ENCODE measurements at regions not wholly inside any gene's neighbourhood (a gene's known extent, or its start where the extent isn't known, plus 50 kb on each side); places are given as distances from the start of the nearest gene placed in this dataset.

DNA sequence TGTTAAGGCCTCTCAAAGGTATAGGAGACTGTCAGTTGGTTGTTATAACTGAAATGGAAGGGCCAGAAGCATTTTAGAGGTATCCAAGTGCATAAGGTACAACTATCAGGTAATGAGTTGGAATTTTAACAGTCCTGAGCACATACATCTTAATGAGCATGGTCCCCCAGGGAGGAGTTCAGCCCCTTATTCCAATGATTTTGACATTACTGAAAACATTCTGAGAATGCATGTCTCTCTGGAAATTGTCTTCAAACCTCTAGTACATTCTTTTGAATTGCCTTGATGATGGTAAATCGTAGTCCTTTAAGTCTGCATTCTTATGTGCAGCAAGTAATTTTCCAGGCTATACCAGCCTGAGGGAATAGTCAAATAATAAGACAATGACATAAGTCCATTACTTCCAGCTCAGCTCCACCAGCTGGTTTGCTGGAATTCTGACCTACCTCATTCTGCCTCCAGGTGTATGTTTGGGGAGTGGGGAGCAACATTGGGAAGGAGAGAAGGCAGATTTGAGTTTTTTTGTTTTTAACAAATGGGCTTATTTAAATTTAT lies 239.2 kb downstream of the MSRB3 start:
- DNase-seq (ENCODE audit: low read depth) = no peak

DNA sequence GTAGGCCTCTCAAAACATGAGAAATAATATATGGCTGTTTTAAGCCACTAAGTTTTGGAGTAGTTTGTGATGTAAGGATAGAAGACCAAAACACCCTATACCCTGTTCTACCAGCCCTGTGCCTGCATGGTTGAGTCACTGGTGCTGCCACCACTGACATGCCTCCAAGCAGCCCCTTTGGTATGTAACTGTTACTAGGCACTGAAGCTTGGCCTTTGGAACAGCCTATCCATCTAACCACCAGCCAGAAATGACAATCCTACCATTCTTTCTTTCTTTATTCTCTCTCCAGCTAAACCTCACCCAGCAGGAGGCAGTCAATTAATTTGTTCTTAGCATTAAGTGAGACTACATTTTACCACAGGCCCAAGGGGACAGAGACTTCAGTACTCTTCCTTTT lies 240.3 kb downstream of the MSRB3 start:
- DNase-seq (ENCODE audit: low read depth) = peak; percentile 37

DNA sequence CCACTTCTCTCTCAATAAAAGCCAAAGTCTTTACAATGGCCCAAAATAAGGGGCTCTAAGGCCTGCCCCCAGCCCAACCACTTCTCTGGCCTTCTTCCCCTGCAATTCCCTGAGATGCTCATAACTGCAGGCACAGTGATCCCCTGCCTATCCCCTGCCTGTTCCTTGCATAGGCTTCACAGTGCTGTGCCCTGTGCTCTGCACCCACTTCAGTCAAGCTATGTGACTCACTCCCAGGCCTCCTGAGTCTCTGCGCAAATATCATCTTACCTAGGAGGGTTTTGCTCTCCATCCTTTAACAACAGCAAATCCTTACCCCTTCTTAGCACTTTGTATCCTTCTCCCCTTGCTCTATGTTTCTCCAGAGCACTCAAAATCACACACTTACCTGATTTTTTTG lies 242.2 kb downstream of the MSRB3 start:
- no peak for DNase-seq (ENCODE audit: low read depth)

DNA sequence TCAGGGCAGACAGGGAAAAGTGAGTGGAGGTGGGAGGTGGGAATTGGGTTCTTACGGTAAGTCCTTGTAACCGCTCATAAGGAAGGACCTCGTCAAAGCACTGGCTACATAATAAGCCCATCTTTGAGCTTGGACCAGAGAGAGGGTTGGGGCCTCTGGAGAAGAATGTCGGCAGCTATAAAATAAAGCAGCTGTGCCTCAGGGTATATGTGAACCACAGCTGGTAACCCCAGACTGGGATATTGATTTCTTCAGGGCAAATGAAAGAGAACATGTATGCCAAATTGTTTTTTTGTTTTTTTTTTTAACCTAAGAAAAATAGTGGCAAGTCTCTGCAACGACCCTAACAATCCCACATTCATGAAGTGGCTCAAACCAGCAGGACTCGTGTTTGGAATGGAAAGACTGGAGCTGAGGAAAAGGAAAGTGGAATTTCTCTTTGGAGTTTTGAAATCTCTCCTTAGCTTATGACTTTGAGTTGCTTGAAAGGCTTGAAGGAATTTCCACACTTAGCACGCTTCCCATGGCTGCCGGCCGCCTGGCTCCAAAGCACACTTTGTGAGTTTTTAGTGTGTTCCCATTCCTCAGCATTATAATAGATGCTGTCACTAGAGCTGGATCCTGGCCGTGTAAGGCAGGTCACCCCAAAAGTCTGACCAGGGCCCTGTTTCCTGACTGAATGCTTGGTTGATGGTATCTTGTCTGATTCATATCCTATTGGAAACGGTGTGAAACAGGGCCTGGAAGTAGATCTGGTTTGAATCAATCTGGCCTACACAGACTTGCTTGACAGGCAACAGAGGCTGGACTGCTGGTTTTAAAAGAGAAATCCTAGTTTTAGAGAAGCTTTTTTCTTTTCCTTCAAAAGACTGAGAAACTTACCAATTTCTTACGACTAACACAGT lies 244.7 kb downstream of the MSRB3 start:
- peak; percentile 86 for DNase-seq (ENCODE audit: low read depth)

DNA sequence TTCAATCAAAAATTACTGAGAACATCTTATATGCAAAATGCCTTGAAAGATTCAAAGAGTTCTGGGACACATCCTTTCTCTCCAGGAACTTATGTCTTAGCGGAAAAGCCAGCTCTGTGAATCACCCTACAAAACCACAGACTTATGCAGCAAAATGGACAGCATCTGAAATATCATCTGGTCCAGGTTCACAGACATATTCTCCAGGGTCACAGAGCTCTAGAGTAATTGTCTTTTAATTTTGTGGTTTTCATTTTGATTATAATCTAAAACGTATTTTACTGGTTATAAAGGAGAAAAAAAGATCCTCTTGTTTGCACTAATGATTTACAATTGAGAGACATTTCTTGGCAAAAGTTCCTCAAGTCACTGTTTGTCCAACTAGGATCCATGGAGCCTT lies 246.2 kb downstream of the MSRB3 start:
- DNase-seq (ENCODE audit: low read depth) = peak; percentile 94

DNA sequence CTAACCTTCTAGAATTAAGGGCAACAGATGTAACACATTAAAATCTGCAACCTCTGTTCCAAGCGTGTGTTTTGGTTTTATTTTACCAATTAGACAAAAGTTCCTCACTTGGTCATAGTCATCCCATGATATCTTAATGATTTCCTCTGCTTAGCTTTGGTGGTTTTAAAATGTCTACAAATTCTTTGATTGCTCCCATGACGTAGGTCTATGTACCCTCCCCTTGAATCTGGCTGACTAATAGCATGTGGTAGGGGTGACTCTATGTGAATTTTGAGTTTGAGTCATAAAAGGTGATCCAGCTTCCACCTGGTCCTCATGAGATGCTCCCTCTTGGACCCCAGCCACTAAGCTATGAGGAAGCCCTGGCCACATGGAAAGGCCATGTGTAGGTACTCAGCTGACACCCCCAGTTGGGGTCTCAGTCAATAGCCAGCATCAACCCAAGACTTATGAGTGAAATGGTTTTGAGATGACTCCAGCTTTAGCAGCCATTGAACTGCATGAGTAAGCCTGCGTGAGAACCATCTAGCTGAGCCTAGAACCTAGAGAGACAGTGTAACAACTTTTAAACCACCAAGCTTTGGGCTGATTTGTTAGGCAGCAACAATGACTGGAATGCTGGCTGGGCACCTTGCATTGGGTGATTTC lies 247.1 kb downstream of the MSRB3 start:
- DNase-seq (ENCODE audit: low read depth) = peak; percentile 99

DNA sequence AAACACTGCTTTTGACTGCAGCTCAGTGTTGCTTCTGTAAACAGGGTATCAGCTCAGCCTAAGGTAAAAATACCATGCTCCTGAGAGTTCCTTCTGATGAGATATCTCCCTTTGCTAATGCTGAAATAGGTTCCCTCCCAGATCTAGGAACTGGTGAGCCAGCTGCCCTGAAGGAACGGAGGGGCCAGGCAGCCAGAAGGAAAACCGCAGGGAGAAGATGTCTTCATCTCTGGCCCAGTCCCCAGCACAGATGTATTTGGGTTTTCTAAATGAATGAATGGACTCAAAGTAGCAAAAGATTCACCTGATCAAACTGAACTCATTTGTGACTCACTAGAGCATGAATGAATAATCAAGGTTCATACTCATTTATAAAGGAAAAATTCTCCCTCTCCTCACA lies 247.8 kb downstream of the MSRB3 start:
- peak; percentile 88 for DNase-seq (ENCODE audit: low read depth)

DNA sequence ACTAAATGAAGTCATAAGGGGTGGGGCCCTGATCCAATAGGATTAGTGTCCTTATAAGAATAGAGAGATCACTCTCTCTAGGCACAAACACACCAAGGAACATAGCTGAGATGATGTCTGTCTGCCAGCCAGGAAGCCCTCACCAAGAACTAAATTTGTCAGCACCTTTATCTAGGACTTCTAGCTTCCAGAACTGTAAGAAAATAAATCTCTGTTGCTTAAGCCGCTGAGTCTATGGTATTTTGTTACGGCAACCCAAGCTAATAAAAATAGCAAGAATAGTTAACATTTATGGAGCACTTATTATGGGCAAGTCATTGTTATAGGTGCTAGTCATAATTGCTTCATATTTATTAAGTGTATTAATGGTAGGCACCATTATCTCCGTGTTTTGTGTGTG lies 249.6 kb downstream of the MSRB3 start:
- no peak for DNase-seq (ENCODE audit: low read depth)

DNA sequence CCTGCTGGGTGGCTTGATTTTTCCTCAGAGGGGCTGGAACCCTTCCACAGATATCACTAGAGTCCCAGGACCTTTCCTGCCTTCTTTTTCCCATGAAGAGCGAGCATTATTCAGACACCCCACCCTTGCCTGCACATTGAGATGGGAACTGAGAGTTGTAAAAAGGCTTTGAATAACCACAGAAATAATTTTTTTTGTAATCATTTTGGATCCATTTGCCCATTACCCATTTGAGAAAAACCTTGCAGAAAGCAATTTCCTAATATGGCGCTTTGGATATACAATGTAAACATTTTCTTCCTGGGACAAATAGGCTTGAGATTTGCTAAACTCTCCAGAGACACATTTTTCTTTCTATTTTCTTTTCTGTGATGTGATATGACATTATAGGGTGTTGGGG lies 250.6 kb downstream of the MSRB3 start:
- DNase-seq (ENCODE audit: low read depth) = no peak

DNA sequence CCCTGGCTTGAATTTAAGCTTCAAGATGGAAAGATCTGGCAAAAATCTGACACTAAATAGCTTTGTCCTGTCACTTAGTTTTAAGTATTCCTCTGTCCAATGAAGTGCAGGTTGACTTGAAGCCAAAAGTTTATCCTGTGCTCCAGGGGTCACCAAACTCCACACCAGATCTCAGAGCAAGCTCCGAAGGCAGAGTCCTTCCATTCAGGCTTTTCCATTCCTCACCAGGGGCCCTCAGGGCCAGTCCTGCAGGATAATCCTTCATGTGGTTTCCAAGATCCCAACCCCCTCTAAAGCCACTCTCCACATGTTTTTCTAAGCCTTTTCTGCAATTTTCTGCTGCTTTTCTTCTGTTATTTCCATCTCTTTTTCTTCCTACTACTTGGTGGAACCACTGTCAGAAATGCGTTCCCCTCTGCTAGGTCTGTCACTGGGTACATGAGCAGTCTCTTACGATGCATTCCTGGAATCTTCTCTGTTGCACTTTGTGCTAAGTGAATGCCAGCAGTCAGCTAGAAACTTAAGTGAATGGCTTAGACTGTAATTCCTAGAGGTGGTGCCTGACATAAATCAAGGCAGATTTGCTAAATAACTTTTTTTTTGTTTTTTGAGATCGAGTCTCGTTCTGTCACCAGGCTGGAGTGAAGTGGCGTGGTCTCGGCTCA lies 251.4 kb downstream of the MSRB3 start:
- DNase-seq (ENCODE audit: low read depth) = no peak

DNA sequence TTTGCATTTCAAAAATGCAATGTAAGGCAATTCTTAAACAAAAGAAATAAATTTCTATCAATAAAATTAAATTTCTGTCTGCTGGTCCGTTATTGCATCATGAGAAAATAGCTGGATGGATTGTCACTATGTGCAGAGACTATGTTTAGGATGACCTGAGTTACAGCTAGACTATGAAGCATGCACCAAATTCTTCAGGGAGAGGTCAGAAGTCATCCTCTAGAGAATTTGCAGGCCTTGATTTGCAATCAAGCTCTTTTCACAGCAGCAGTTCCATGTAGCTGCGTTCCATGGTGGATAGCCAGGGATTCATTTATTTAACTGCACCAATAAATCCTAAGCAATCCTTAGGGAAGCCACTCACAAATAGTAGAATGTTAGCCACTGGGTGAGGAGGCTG lies 253.7 kb downstream of the MSRB3 start:
- peak; percentile 88 for DNase-seq (ENCODE audit: low read depth)

DNA sequence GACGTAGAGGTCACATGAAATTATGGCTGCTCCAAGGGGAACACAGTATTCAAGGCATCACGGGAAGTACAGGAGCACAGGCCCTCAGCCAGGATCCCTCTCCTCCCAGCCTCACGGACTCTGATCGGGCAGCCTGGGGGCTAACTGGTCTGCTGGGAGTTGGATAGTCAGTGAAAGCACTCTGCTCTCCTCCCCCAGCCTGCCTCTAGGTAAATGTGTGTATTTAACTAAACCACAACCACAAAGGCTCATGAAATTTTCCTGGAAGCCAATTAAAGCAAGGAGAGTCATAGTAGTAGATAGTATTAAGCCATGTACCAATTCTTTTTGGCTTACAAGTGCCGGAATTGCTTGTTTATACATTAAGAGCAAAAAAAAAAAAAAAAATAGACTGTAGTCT lies 254.3 kb downstream of the MSRB3 start:
- DNase-seq (ENCODE audit: low read depth) = peak; percentile 94

DNA sequence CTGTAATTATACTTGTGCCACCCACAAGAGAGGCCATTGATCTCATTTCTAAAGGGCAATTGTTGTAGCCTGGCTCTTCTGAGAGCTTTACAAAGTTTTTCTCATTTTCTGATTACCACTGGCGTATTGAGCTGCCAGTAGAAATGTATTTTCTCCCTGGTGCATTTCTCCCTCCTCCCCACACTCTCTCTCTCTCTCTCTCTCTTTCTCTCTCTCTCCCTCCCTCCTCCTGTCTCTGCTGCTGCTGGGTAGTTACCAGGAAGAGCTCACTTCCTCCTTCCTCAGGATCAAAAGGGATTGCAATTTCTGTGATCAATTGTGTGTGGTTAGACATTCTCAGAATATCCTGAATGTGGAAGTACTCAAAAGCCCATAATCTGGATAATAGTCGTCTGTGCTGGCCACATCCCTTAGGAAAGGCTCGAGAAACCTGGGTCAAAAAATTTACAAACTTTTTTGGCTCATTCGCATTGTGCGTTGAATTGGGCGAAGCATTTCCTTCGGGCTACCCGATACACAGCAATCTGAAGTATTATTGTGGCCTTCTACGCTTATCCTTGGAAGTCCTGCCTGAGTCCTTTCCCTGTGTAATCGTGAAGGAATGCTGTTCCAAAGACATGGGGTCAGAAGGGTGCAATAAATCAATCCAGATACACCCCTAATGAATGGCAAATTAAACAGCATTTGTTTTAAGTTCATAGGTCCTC lies 254.8 kb downstream of the MSRB3 start:
- peak; percentile 81 for DNase-seq (ENCODE audit: low read depth)

DNA sequence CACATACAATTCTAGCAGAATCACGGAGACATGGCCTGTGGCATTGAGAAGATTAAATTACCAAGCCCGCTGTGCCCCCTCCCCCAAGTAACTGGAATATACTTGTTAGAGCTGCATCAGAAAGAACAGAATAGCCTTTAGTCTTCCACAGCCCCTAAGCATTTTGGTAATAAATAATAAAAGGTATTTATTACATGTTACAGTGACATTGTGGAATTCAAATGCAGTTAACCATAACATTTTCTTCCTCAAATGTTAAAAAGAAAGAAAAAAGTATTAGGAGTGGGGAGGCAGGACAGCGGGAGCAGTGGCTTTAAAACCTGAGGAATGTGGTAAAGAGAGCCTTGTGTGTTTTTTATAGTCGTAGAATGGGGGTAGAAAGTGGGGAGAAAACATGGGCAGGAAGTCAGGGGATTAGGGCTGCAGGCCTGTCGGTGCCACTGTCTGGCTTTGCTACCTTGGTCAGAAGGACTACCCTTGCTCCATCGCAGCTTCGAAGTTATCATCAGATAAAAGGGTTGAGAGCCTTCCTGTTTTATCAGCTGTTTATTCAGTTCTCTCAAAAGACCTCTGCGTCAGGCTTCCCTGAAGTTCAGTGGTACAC lies 255.9 kb downstream of the MSRB3 start:
- DNase-seq (ENCODE audit: low read depth) = peak; percentile 11

DNA sequence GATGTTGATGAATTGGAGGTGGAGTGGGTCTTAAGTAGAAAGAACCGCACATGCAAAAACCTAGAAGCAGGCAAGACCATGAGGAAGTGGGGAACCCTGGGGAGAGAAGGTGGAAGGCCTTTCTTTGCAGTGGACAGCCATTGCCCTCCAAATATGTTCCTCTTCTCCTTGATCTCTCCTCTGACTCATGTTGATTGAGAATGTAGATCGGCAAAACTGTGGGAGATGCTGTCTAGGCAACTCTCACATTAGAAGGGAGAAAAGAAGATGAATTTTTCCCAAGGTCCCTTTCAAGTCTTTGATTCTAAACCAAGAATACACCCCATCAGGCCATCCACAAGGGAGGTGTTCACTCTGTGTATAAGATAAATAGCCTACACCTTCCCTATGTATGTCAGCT lies 257.5 kb downstream of the MSRB3 start:
- peak; percentile 65 for DNase-seq (ENCODE audit: low read depth)

DNA sequence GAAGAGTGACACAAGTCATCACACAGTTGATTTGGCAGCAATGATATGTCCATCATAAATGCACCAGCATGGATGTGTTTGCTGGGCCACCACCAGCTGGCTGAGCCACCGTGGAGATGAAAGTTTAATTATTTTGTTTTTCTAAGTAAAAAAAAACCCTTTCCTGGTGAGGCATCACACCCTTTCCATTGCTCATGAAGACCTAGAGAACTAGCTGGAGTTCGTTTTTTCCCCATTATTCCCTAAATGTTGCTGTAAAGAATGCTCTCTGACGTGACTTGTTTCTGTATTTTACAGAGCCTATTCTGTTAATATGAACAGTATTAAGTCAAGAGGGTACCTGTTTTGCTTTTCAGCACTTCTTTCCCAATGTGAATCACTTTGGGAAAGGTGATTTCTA lies 257.9 kb downstream of the MSRB3 start:
- no peak for DNase-seq (ENCODE audit: low read depth)

DNA sequence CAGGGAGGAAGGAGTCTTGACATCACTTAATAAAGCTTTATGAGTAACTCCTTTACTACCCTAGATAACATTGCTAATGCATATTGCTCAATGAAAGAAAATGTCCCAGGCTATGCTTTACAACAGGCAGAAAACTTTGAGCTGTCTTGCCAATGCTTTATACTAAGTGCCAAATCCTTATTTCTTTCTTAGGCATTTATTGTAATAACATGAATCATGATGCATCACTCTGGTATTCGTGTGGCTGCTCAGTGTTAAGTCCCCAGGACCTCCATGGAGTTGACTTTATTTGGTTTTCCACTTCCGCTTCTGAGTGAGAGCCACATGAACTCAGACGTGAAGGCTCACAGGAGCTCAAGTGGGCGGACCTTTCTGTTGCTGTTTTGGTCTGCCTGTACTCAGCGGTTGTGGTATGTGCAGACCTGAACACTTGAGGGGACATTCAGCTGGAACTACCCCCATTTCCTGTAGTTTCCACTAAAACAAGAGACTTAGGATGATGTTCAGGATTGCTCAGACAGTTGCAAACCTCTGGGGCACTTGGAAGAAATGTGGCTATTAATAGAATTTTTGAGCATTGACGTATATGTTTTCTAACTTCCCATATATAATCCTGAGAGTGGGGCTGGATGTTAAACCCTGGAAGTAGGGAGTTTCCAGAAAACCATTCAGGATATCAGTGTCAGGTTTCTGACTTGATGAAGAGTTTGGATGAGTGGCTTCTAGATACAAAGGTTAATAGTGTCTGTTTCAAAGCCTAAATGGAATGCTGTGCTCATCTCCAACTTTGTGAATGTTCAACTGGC lies 258.6 kb downstream of the MSRB3 start:
- DNase-seq (ENCODE audit: low read depth) = peak; percentile 100

DNA sequence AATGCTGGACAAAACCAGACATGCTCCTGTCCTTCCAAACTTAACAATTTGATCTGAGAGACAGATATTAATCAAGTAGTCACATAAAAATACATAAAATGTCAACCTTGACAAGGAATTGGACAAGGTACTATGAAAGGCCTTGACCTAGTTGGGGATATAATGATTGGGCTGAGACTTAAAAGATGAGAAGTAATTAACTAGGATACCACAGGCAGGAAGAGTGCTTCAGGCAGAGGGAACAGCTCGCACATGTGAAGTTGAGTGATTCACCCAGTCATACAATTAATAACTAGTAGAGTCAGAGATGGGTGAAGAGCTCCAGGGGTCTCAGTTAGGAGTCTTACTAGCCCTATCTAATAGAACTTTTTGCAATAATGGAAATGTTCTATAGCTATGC lies 259.5 kb downstream of the MSRB3 start:
- peak; percentile 40 for DNase-seq (ENCODE audit: low read depth)

DNA sequence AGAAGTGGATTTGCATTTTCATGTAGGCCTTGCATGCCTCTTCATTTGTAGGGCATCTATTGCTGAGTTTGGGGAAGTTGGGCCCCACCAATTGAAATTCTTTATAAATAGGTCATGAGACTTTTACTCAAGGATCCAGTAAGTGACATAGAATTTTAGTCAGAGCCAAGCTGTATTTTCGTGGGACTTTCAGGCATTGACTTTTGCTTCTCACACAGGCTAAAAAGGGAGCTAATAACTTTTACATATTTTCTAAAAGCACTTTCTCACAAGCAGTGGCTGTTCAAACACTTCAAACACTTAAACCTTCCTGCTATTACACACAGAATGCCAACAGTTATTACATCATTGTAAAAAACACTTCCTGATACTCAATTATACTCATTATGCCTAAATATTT lies 260.5 kb downstream of the MSRB3 start:
- DNase-seq (ENCODE audit: low read depth) = no peak

DNA sequence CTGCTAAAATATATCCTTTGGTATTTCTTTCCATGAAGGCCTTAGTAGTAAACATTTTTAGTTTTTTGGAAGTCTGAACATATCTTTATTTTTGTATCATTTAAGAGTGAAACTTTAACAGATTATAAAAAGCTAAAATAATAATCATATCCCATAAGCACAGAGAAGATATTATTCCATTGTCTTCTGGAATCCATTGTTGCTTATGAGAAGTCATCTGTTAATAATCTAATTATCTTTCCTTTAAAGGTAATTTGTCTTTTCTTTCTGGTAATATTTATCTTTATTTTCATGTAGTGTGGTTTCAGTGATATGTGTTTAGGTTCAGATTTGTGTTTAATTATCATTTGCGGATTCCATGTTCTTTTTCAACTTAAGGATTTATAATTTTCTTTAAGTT lies 261.7 kb downstream of the MSRB3 start:
- DNase-seq (ENCODE audit: low read depth) = no peak

DNA sequence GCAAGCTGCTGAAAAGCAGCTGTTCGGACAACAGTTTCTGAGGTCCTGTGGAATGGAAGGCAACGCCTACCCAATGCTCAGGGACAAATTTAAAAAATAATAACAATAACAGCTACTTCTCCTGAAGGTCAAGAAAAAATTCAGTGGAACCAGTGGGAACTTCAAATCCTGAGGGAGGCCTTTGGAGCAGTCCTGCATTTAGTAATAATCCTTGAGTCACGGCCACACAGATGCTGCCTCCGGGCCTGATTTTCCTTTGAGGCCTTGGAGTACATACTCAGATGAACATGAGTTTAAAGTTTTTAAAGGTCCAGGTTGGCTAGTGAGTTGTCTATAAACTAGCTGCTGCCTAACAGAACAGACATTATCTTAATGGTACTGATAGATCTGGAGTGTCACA lies 268.0 kb downstream of the MSRB3 start:
- no peak for DNase-seq (ENCODE audit: low read depth)

All from ELR (cell line).